T-cell (primary cell): ENCODE measurements at regions not wholly inside any gene's neighbourhood (a gene's known extent, or its start where the extent isn't known, plus 50 kb on each side); places are given as distances from the start of the nearest gene placed in this dataset.

Experiments used
- ATAC-seq, 4 experiments: fragments of 200-7000 bp in 3 of 4; fragments of 150-1000 bp in 1 of 4; cut with Tn5 transposase; replicated peaks in 1 of 4; 1 replicate in 3 of 4; 2 replicates in 1 of 4; pipeline ENCODE4 v1.10.0; 2021; ENCODE audit warnings: moderate library complexity in 3 of 4, mild to moderate bottlenecking in 2 of 4, moderate number of reproducible peaks in 1 of 4
- CTCF ChIA-PET, 2 donors: fragments of 300-600 bp; sonication (Branson Sonifier 250); formaldehyde crosslinking; loops; one replicate each; lab custom pipeline; 2022; ENCODE audit warnings: antibody characterized with exemption in 2 of 2; lab: Charles Lee
- POLR2A ChIA-PET, 2 donors: fragments of 300-600 bp; sonication (Branson Sonifier 250); formaldehyde crosslinking; loops; one replicate each; lab custom pipeline; 2022; ENCODE audit warnings: antibody characterized with exemption in 2 of 2; lab: Charles Lee
- DNase-seq, 35 experiments: peaks; one replicate each; pipeline versions ENCODE4 v3.0.0 to v3.0.0-alpha.2; 2013 to 2023
- H3K27ac ChIP-seq: one replicate; pipeline ENCODE4 v1.5.1; 2013; ENCODE audit warnings: low read length
- H3K27me3 ChIP-seq, 2 experiments: replicated peaks in 1 of 2; 1 replicate in 1 of 2; 2 replicates in 1 of 2; pipeline versions ENCODE4 v1.6.1 to v1.7.0; 2013; ENCODE audit warnings: low read length in 1 of 2, mixed read lengths in 1 of 2; ENCODE audit not compliant: control insufficient read depth in 2 of 2, insufficient read depth in 2 of 2; ENCODE audit errors: extremely low read depth in 1 of 2
- H3K36me3 ChIP-seq, 2 donors: 1 replicate in 1 of 2; 2 replicates in 1 of 2; pipeline versions ENCODE4 v1.6.1 to v1.7.0; 2013; ENCODE audit warnings: low read length in 1 of 2; ENCODE audit not compliant: control insufficient read depth in 2 of 2, insufficient read depth in 1 of 2; ENCODE audit errors: extremely low read depth in 1 of 2
- H3K4me1 ChIP-seq, 2 experiments: 1 replicate in 1 of 2; 2 replicates in 1 of 2; pipeline versions ENCODE4 v1.6.1 to v1.7.0; 2013; ENCODE audit warnings: low read length in 2 of 2, mixed read lengths in 1 of 2; ENCODE audit not compliant: insufficient read depth in 2 of 2, control insufficient read depth in 1 of 2; ENCODE audit errors: extremely low read depth in 1 of 2
- H3K4me3 ChIP-seq, 2 donors: 1 replicate in 1 of 2; 2 replicates in 1 of 2; pipeline versions ENCODE4 v1.5.1 to v1.7.0; 2013; ENCODE audit warnings: mild to moderate bottlenecking in 2 of 2, low read length in 1 of 2, moderate library complexity in 1 of 2; ENCODE audit not compliant: control insufficient read depth in 1 of 2; ENCODE audit errors: extremely low read depth in 1 of 2
- H3K9me3 ChIP-seq: 2 replicates; pipeline ENCODE4 v1.7.0; 2013
- H3K27ac Mint-ChIP-seq, 2 donors: one replicate each; pipeline ENCODE4 v1.8.0; 2020 to 2021; ENCODE audit warnings: mild to moderate bottlenecking in 2 of 2, mixed read lengths in 2 of 2
- H3K27me3 Mint-ChIP-seq, 2 donors: one replicate each; pipeline ENCODE4 v1.8.0; 2021 to 2022; ENCODE audit warnings: mixed read lengths in 2 of 2
- H3K36me3 Mint-ChIP-seq: one replicate; pipeline ENCODE4 v1.8.0; 2021; ENCODE audit warnings: mixed read lengths
- H3K4me1 Mint-ChIP-seq, 3 donors: one replicate each; pipeline ENCODE4 v1.8.0; 2020 to 2022; ENCODE audit warnings: mixed read lengths in 3 of 3, mild to moderate bottlenecking in 1 of 3
- H3K4me3 Mint-ChIP-seq, 3 donors: one replicate each; pipeline ENCODE4 v1.8.0; 2020 to 2022; ENCODE audit warnings: mild to moderate bottlenecking in 3 of 3, mixed read lengths in 3 of 3, moderate library complexity in 3 of 3
- H3K9me3 Mint-ChIP-seq, 3 donors: one replicate each; pipeline ENCODE4 v1.8.0; 2020 to 2022; ENCODE audit warnings: mixed read lengths in 3 of 3
- WGBS: methylation state at CpG from one replicate; pipeline ENCODE4 v1.1.5; 2013; ENCODE audit warnings: missing lambda C conversion rate; ENCODE audit not compliant: insufficient coverage; 5-methylcytosine and 5-hydroxymethylcytosine counted together

DNA sequence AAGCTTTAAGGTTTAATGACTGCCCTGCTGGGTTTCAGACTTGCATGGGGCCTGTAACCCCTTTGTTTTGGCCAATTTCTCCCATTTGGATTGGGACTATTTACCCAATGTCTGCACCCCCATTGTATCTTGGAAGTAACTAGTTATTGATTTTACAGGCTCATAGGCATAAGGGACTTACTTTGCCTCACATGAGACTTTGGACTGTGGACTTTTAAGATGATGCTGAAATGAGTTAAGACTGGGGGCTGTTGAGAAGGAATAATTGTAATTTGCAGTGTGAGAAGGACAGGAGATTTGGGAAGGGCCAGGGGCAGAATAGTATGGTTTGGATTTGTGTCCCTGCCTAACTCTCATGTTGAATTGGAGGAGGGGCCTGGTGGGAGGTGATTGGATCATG, 260.7 kb downstream of the SNCA start:
- no peaks in the 10 kb centered on the region for H3K9me3 Mint-ChIP-seq
- ATAC-seq: no peak
- H3K27ac ChIP-seq: no peak overlapping the region
- no peaks in the 10 kb centered on the region for H3K9me3 ChIP-seq
- H3K36me3 ChIP-seq: no peaks in the 10 kb centered on the region
- no peak overlapping the region for H3K27ac Mint-ChIP-seq
- H3K4me3 Mint-ChIP-seq: no peak overlapping the region
- H3K4me3 ChIP-seq: no peak overlapping the region
- no peaks in the 10 kb centered on the region for H3K27me3 ChIP-seq
- CTCF ChIA-PET: no interaction called here
- H3K27me3 Mint-ChIP-seq: peaks cover 0 to 2% of the 10 kb centered on the region in 2 donors
- H3K4me1 Mint-ChIP-seq: no peaks in the 10 kb centered on the region
- DNase-seq: no peak
- POLR2A ChIA-PET: interaction anchor here in 1 of 2 donors (0.6 kb wide), 1 partner anchor 10 kb away, joined by 4 read pairs; no protein-coding TSS in a partner anchor
- no peaks in the 10 kb centered on the region for H3K4me1 ChIP-seq
- H3K36me3 Mint-ChIP-seq: no peaks in the 10 kb centered on the region

- no peaks in the 10 kb centered on the region for H3K9me3 ChIP-seq
- Mint-ChIP-seq H3K27me3 (no peaks in the 10 kb centered on the region), H3K4me1 (no peaks in the 10 kb centered on the region), H3K36me3 (no peaks in the 10 kb centered on the region), H3K9me3 (no peaks in the 10 kb centered on the region), H3K4me3 (no peak overlapping the region), H3K27ac (no peak overlapping the region)
- no peak for ATAC-seq
- no peaks in the 10 kb centered on the region for H3K4me1 ChIP-seq
- DNase-seq: no peak
- no peaks in the 10 kb centered on the region for H3K36me3 ChIP-seq
- H3K4me3 ChIP-seq: no peak overlapping the region
- H3K27ac ChIP-seq: no peak overlapping the region
- ChIA-PET CTCF (no interaction called here), POLR2A (interaction anchor here in 1 of 2 donors (0.6 kb wide), 1 partner anchor 10 kb away, joined by 4 read pairs; no protein-coding TSS in a partner anchor)
- WGBS: no CpG with 5 or more reads among the region's 1 CpG
- no peaks in the 10 kb centered on the region for H3K27me3 ChIP-seq
Measured at GRCh38 chr4:89575840-89576239, 261.1 kb downstream of the SNCA start.

DNA sequence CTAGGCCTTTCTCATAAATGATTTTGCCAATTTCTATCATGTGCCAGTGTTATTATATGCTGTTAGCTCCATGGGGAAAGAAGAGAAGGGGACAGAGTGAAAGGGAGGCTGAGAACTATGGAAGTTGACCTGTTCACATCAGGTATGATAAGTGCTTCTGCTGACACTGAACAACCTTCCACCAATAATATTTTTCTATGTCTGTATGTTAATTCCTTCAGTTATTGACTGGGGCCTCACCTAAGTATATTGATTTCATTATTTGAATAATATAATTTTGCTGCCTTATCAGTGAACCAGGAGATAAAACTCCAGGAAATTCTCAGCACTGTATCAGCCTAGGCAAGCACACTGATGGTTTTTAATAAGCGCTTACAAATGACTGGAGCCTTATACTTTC, 262.8 kb downstream of the SNCA start:
- no peaks in the 10 kb centered on the region for H3K27me3 ChIP-seq
- WGBS: no CpG with 5 or more reads among the region's 1 CpG
- DNase-seq (no peak), ATAC-seq (no peak)
- no peaks in the 10 kb centered on the region for H3K4me1 ChIP-seq
- H3K36me3 ChIP-seq: no peaks in the 10 kb centered on the region
- Mint-ChIP-seq H3K4me3 (no peak overlapping the region), H3K9me3 (no peaks in the 10 kb centered on the region), H3K4me1 (no peaks in the 10 kb centered on the region), H3K36me3 (no peaks in the 10 kb centered on the region), H3K27me3 (peaks cover 0 to 3% of the 10 kb centered on the region in 2 donors), H3K27ac (no peak overlapping the region)
- ChIA-PET CTCF (no interaction called here), POLR2A (no interaction called here)
- H3K9me3 ChIP-seq: no peaks in the 10 kb centered on the region
- H3K4me3 ChIP-seq: no peak overlapping the region
- no peak overlapping the region for H3K27ac ChIP-seq

DNA sequence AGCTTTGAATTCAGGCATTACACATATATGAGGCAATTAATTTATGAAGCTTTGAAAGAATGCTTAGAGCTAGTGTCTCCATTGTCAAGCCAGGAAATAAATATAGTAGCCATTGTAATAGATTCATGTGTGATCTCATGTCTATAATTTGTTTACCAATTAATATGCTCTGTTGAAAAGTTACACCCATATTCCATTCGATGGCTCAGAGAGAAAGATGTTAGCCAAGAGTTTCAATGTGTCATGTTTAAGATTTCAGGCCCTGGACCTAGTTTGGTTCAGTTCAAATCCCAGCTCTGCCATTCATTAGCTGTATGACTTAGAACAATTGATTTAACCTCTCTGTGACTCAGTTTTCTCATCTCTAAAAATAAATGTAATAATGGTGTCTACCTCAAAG, 263.3 kb downstream of the SNCA start:
- Histone ChIP-seq H3K9me3 (no peaks in the 10 kb centered on the region), H3K36me3 (no peaks in the 10 kb centered on the region), H3K4me3 (no peak overlapping the region), H3K27me3 (no peaks in the 10 kb centered on the region), H3K4me1 (no peaks in the 10 kb centered on the region), H3K27ac (no peak overlapping the region)
- ATAC-seq: no peak
- Mint-ChIP-seq H3K4me1 (no peaks in the 10 kb centered on the region), H3K9me3 (no peaks in the 10 kb centered on the region), H3K27ac (no peak overlapping the region), H3K27me3 (peaks cover 0 to 3% of the 10 kb centered on the region in 2 donors), H3K4me3 (no peak overlapping the region), H3K36me3 (no peaks in the 10 kb centered on the region)
- WGBS: no CpG with 5 or more reads among the region's 1 CpG
- POLR2A ChIA-PET: no interaction called here
- DNase-seq: no peak
- CTCF ChIA-PET: interaction anchor here in 1 of 2 donors (0.6 kb wide), 1 partner anchor 72 kb away, joined by 4 read pairs; no protein-coding TSS in a partner anchor

DNA sequence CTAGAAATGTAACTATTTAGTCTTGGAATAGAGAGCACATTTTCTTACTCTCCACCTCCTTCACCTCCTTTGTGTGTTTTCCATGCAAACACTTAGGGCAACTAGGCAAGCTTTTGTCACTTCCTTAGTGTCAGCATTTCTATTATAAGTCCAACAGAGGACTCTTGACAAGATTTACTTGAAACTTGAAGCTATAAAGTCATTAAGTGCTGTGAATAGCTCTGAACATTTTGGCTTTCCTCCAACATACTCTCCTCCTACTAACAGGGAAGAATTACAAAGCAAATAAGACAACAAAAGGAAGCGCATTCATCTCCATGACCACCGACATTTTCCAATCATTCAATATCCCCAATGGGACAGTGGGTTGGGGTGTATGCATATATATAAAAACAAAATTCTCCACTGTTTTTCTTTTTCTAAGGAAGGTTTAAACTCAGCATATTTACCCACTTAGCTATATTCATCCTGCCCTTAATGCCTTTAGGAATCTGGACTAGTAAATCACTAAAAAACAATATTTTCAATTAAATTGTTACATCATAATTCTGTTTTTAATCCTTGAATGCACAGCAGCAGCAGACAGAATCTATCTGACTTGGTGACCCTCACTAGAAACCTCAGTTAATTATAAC, 264.6 kb downstream of the SNCA start:
- H3K9me3 Mint-ChIP-seq: no peaks in the 10 kb centered on the region
- H3K36me3 Mint-ChIP-seq: no peaks in the 10 kb centered on the region
- H3K4me1 Mint-ChIP-seq: no peaks in the 10 kb centered on the region
- Histone ChIP-seq H3K4me1 (no peaks in the 10 kb centered on the region), H3K27me3 (peaks cover 0 to 6% of the 10 kb centered on the region in 2 experiments), H3K36me3 (no peaks in the 10 kb centered on the region), H3K27ac (no peak overlapping the region), H3K9me3 (no peaks in the 10 kb centered on the region), H3K4me3 (no peak overlapping the region)
- no peak for DNase-seq
- no peak overlapping the region for H3K27ac Mint-ChIP-seq
- H3K4me3 Mint-ChIP-seq: no peak overlapping the region
- H3K27me3 Mint-ChIP-seq: peaks cover 3 to 9% of the 10 kb centered on the region in 2 donors
- CTCF ChIA-PET: interaction anchor here in 1 of 2 donors (0.6 kb wide), 1 partner anchor 166 kb away, joined by 4 read pairs; no protein-coding TSS in a partner anchor
- no peak for ATAC-seq
- POLR2A ChIA-PET: no interaction called here
- no CpG with 5 or more reads among the region's 2 CpGs for WGBS

- no peaks in the 10 kb centered on the region for H3K36me3 Mint-ChIP-seq
- H3K36me3 ChIP-seq: no peaks in the 10 kb centered on the region
- H3K27me3 ChIP-seq: peaks cover 0 to 6% of the 10 kb centered on the region in 2 experiments
- no peak overlapping the region for H3K4me3 ChIP-seq
- ChIA-PET CTCF (no interaction called here), POLR2A (no interaction called here)
- no peak for ATAC-seq
- no peak for DNase-seq
- H3K9me3 Mint-ChIP-seq: no peaks in the 10 kb centered on the region
- H3K4me1 Mint-ChIP-seq: no peaks in the 10 kb centered on the region
- no peaks in the 10 kb centered on the region for H3K4me1 ChIP-seq
- H3K27ac Mint-ChIP-seq: no peak overlapping the region
- no peaks in the 10 kb centered on the region for H3K9me3 ChIP-seq
- WGBS: 67% methylated on average over 1 of the region's 1 CpG
- no peak overlapping the region for H3K27ac ChIP-seq
- H3K27me3 Mint-ChIP-seq: peaks cover 7 to 9% of the 10 kb centered on the region in 2 donors
- H3K4me3 Mint-ChIP-seq: no peak overlapping the region
Measured at GRCh38 chr4:89570931-89571330, 263.3 kb upstream of the GPRIN3 start.
